Ecto neural progenitor cell (in vitro differentiated cells): ENCODE measurements at regions not wholly inside any gene's neighbourhood (a gene's known extent, or its start where the extent isn't known, plus 50 kb on each side); places are given as distances from the start of the nearest gene placed in this dataset.
"Not testable (repeated sequence)": the region's sequence is repeated elsewhere in the genome, so short reads cannot be mapped to it uniquely, and the experiment has no call there.

Source experiments
- DNase-seq: peaks from one replicate; pipeline ENCODE4 v3.0.0-alpha.2; 2018; ENCODE audit warnings: low spot score

- DNase-seq: peak; percentile 65
Observed at GRCh38 chr12:127594351-127594970, 672.5 kb upstream of the TMEM132C start.

GRCh38 chr12:127595506-127595905 is 671.5 kb upstream of the TMEM132C start:
- no peak for DNase-seq

- no peak for DNase-seq
Observed at GRCh38 chr12:127596891-127597290, 670.1 kb upstream of the TMEM132C start.

- DNase-seq: no peak
Observed at GRCh38 chr12:127599436-127599835, 667.5 kb upstream of the TMEM132C start.

GRCh38 chr12:127600211-127600610 is 666.8 kb upstream of the TMEM132C start:
- no peak for DNase-seq

GRCh38 chr12:127606476-127607015 is 660.4 kb upstream of the TMEM132C start:
- DNase-seq: no peak

GRCh38 chr12:127607146-127607725 is 659.7 kb upstream of the TMEM132C start:
- DNase-seq: no peak

GRCh38 chr12:127608359-127608758 is 658.6 kb upstream of the TMEM132C start:
- not testable (repeated sequence) for DNase-seq

GRCh38 chr12:127613056-127613455 is 653.9 kb upstream of the TMEM132C start:
- DNase-seq: no peak

GRCh38 chr12:127619869-127620734 is 646.9 kb upstream of the TMEM132C start:
- no peak for DNase-seq

- no peak for DNase-seq
Observed at GRCh38 chr12:127620735-127621355, 646.1 kb upstream of the TMEM132C start.

- DNase-seq: peak; percentile 50
Observed at GRCh38 chr12:127621366-127621765, 645.6 kb upstream of the TMEM132C start.

GRCh38 chr12:127623362-127623761 is 643.6 kb upstream of the TMEM132C start:
- DNase-seq: no peak

GRCh38 chr12:127625176-127625771 is 641.7 kb upstream of the TMEM132C start:
- DNase-seq: no peak

- DNase-seq: no peak
Observed at GRCh38 chr12:127628645-127629044, 638.3 kb upstream of the TMEM132C start.

GRCh38 chr12:127629066-127629820 is 637.7 kb upstream of the TMEM132C start:
- no peak for DNase-seq

GRCh38 chr12:127632461-127632860 is 634.5 kb upstream of the TMEM132C start:
- DNase-seq: no peak

- no peak for DNase-seq
Observed at GRCh38 chr12:127635838-127636237, 631.1 kb upstream of the TMEM132C start.

GRCh38 chr12:127636882-127637281 is 630.1 kb upstream of the TMEM132C start:
- no peak for DNase-seq

GRCh38 chr12:127640181-127640886 is 626.6 kb upstream of the TMEM132C start:
- no peak for DNase-seq

- DNase-seq: no peak
Observed at GRCh38 chr12:127642208-127642607, 624.8 kb upstream of the TMEM132C start.
